ENCODE measurements at regions not wholly inside any gene's neighbourhood (a gene's known extent, or its start where the extent isn't known, plus 50 kb on each side); places are given as distances from the start of the nearest gene placed in this dataset.

GRCh38 chrX:94041881-94042280, 367.9 kb downstream of the FAM133A start:
- intact Hi-C loops (cut with DNase I) = no loop called here
- ATAC-seq (no peak), DNase-seq (ENCODE audit: low spot score) (no peak)

GRCh38 chrX:94045724-94046123, 371.7 kb downstream of the FAM133A start:
- ATAC-seq (no peak), DNase-seq (ENCODE audit: low spot score) (no peak)
- intact Hi-C loops (cut with DNase I) = no loop called here

- intact Hi-C loops (cut with DNase I) = no loop called here
- ATAC-seq (no peak), DNase-seq (ENCODE audit: low spot score) (no peak)
These were observed 377.9 kb downstream of the FAM133A start for GRCh38 chrX:94051926-94052325.

- no peak for DNase-seq (ENCODE audit: low spot score)
- no peak for ATAC-seq
- intact Hi-C loops (cut with DNase I) = no loop called here
These were observed 379.6 kb downstream of the FAM133A start for GRCh38 chrX:94053575-94053974.

- DNase-seq (ENCODE audit: low spot score) (no peak), ATAC-seq (no peak)
- intact Hi-C loops (cut with DNase I) = no loop called here
These were observed 383.4 kb downstream of the FAM133A start for GRCh38 chrX:94057385-94057784.

GRCh38 chrX:94058728-94059382, 384.8 kb downstream of the FAM133A start:
- DNase-seq (ENCODE audit: low spot score) (no peak), ATAC-seq (no peak)
- intact Hi-C loops (cut with DNase I) = no loop called here

- intact Hi-C loops (cut with DNase I) = no loop called here
- ATAC-seq = no peak
- no peak for DNase-seq (ENCODE audit: low spot score)
These were observed 391.1 kb downstream of the FAM133A start for GRCh38 chrX:94065091-94065490.

GRCh38 chrX:94089149-94089548, 415.1 kb downstream of the FAM133A start:
- DNase-seq (ENCODE audit: low spot score) (no peak), ATAC-seq (no peak)
- intact Hi-C loops (cut with DNase I) = no loop called here

- intact Hi-C loops (cut with DNase I) = no loop called here
- ATAC-seq (no peak), DNase-seq (ENCODE audit: low spot score) (no peak)
These were observed 423.9 kb downstream of the FAM133A start for GRCh38 chrX:94097868-94098267.

- intact Hi-C loops (cut with DNase I) = no loop called here
- ATAC-seq (no peak), DNase-seq (ENCODE audit: low spot score) (no peak)
These were observed 434.0 kb downstream of the FAM133A start for GRCh38 chrX:94107981-94108380.

GRCh38 chrX:94114362-94114761, 440.4 kb downstream of the FAM133A start:
- intact Hi-C loops (cut with DNase I) = loop anchor here (10.0 kb wide), 1 partner anchor 1530 kb away; no protein-coding TSS in a partner anchor
- ATAC-seq (no peak), DNase-seq (ENCODE audit: low spot score) (no peak)

- DNase-seq (ENCODE audit: low spot score) = no peak
- intact Hi-C loops (cut with DNase I) = no loop called here
- ATAC-seq = no peak
These were observed 447.8 kb downstream of the FAM133A start for GRCh38 chrX:94121799-94122198.

- DNase-seq (ENCODE audit: low spot score) = no peak
- ATAC-seq = no peak
- intact Hi-C loops (cut with DNase I) = no loop called here
These were observed 449.1 kb downstream of the FAM133A start for GRCh38 chrX:94123062-94123461.

GRCh38 chrX:94162971-94163370, 489.0 kb downstream of the FAM133A start:
- ATAC-seq = no peak
- no peak for DNase-seq (ENCODE audit: low spot score)
- intact Hi-C loops (cut with DNase I) = no loop called here

GRCh38 chrX:94178145-94178788, 504.3 kb downstream of the FAM133A start:
- ATAC-seq = no peak
- intact Hi-C loops (cut with DNase I) = no loop called here
- DNase-seq (ENCODE audit: low spot score) = no peak

GRCh38 chrX:94204524-94204923, 530.5 kb downstream of the FAM133A start:
- intact Hi-C loops (cut with DNase I) = no loop called here
- ATAC-seq (no peak), DNase-seq (ENCODE audit: low spot score) (no peak)

- intact Hi-C loops (cut with DNase I) = no loop called here
- DNase-seq (ENCODE audit: low spot score) (no peak), ATAC-seq (no peak)
These were observed 542.7 kb downstream of the FAM133A start for GRCh38 chrX:94216738-94217137.

- DNase-seq (ENCODE audit: low spot score) = no peak
- ATAC-seq = no peak
- intact Hi-C loops (cut with DNase I) = no loop called here
These were observed 578.2 kb downstream of the FAM133A start for GRCh38 chrX:94252211-94252610.

GRCh38 chrX:94256396-94256795, 582.4 kb downstream of the FAM133A start:
- intact Hi-C loops (cut with DNase I) = no loop called here
- no peak for DNase-seq (ENCODE audit: low spot score)
- peak; percentile 46 for ATAC-seq

GRCh38 chrX:94265323-94265722, 591.3 kb downstream of the FAM133A start:
- ATAC-seq (no peak), DNase-seq (ENCODE audit: low spot score) (no peak)
- intact Hi-C loops (cut with DNase I) = no loop called here

- DNase-seq (ENCODE audit: low spot score) (no peak), ATAC-seq (no peak)
- intact Hi-C loops (cut with DNase I) = no loop called here
These were observed 614.3 kb downstream of the FAM133A start for GRCh38 chrX:94288325-94288724.

Measured in sciatic nerve (tissue), 2 donors.